HepG2 (cell line): ENCODE measurements at regions not wholly inside any gene's neighbourhood (a gene's known extent, or its start where the extent isn't known, plus 50 kb on each side); places are given as distances from the start of the nearest gene placed in this dataset.

Source experiments
- MXI1 ChIP-seq: IDR thresholded peaks from 3 replicates; pipeline ENCODE4 v1.6.1; 2012; ENCODE audit warnings: low read depth, low read length, inconsistent platforms, borderline replicate concordance
- SRSF4 ChIP-seq: fragments of 200-400 bp; formaldehyde crosslinking; IDR thresholded peaks from one replicate; pipeline ENCODE4 v1.6.1; 2018; ENCODE audit warnings: mild to moderate bottlenecking, low read depth, low read length, moderate library complexity; ENCODE audit not compliant: poor library complexity, severe bottlenecking
- ZNF264 ChIP-seq: sonication (generic); formaldehyde crosslinking; IDR thresholded peaks from 2 replicates; pipeline ENCODE4 v1.4.0; 2020; ENCODE audit warnings: missing genetic modification reagents

DNA sequence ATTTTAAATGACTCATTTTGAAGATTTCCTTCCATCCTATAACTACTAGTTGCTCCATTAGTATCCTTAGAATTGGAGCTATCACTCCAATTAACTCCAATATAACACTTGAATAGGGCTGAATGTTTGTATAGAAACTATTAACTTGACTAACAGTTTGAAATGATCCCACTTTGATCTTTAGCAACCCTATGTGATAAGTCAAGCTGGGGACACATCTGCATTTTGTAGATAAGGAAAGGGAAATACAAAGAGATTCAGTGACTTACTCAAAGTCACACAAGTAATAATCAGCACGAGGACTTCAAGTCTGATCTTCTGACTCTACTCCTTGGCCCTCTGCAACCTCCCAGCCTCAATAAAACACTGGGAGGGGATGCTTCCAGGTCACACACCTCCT, 101.1 kb downstream of the TMEM215 start:
- TF ChIP-seq ZNF264 (CRISPR knock-in tag) (no peak), SRSF4 (no peak), MXI1 (no peak)
